Upper lobe of left lung (tissue), 6 donors: ENCODE measurements at regions not wholly inside any gene's neighbourhood (a gene's known extent, or its start where the extent isn't known, plus 50 kb on each side); places are given as distances from the start of the nearest gene placed in this dataset.

Experiments used
- ATAC-seq, 2 donors: fragments of 200-7000 bp; cut with Tn5 transposase; one replicate each; pipeline ENCODE4 v1.9.1; 2022; ENCODE audit warnings: mild to moderate bottlenecking in 2 of 2, moderate library complexity in 2 of 2; ENCODE audit not compliant: low FRiP score in 2 of 2
- DNase-seq, 2 donors: peaks; one replicate each; pipeline ENCODE4 v3.0.0-alpha.2; 2019 to 2020
- H3K27ac ChIP-seq, 4 donors: fragments of 200-600 bp; sonication (generic); one replicate each; pipeline ENCODE4 v1.5.1; 2016 to 2019
- H3K27me3 ChIP-seq, 4 donors: fragments of 200-600 bp; sonication (generic); one replicate each; pipeline ENCODE4 v1.5.1; 2017 to 2019
- H3K36me3 ChIP-seq, 4 donors: fragments of 200-600 bp; sonication (generic); one replicate each; pipeline ENCODE4 v1.5.1; 2016 to 2019
- H3K4me1 ChIP-seq, 4 donors: fragments of 200-600 bp; sonication (generic); one replicate each; pipeline ENCODE4 v1.5.1; 2018 to 2019
- H3K4me3 ChIP-seq, 4 donors: fragments of 200-600 bp; sonication (generic); one replicate each; pipeline ENCODE4 v1.5.1; 2017 to 2019; ENCODE audit warnings: mild to moderate bottlenecking in 2 of 4, moderate library complexity in 1 of 4
- H3K9me3 ChIP-seq, 4 donors: fragments of 200-600 bp; sonication (generic); one replicate each; pipeline ENCODE4 v1.5.1; 2018 to 2019
- CTCF ChIP-seq, 6 experiments: fragments of 450-650 bp in 4 of 6; fragments of 200-600 bp in 2 of 6; sonication (generic) in 2 of 6; IDR thresholded peaks; one replicate each; pipeline ENCODE4 v1.5.1; 2016 to 2019; ENCODE audit warnings: antibody characterized with exemption in 6 of 6
- EP300 ChIP-seq, 4 donors: sonication (generic); formaldehyde crosslinking; IDR thresholded peaks; one replicate each; pipeline ENCODE4 v1.5.1; 2017; ENCODE audit warnings: antibody characterized with exemption in 4 of 4, control low read depth in 2 of 4
- POLR2A ChIP-seq, 4 donors: fragments of 450-650 bp; IDR thresholded peaks; one replicate each; pipeline ENCODE4 v1.5.1; 2016 to 2017; ENCODE audit warnings: antibody characterized with exemption in 4 of 4, mild to moderate bottlenecking in 2 of 4
- POLR2AphosphoS5 ChIP-seq, 2 donors: sonication (generic); formaldehyde crosslinking; IDR thresholded peaks; one replicate each; pipeline ENCODE4 v1.5.1; 2017; ENCODE audit warnings: antibody characterized with exemption in 2 of 2
- WGBS, 2 donors: methylation state at CpG; one replicate each; pipeline ENCODE4 v1.1.5; 2017 to 2018; 5-methylcytosine and 5-hydroxymethylcytosine counted together
- donor health status: DM: no; HTN: no; CAD: no; lungs with moderate emphysema.
- donor health status: DM: no; HTN: yes; CAD: no; lungs with severe emphysema.

- WGBS, 2 donors: 89 to 97% methylated on average over 1 of the region's 1 CpG
- no peaks in the 10 kb centered on the region for H3K27me3 ChIP-seq
- no peak overlapping the region for H3K27ac ChIP-seq
- DNase-seq: no peak
- TF ChIP-seq POLR2AphosphoS5 (IDR thresholded peaks at IDR 0.05) (no peak), POLR2A (IDR thresholded peaks at IDR 0.05) (no peak), EP300 (IDR thresholded peaks at IDR 0.05) (no peak), CTCF (IDR thresholded peaks at IDR 0.05) (no peak)
- H3K36me3 ChIP-seq: no peaks in the 10 kb centered on the region
- H3K4me1 ChIP-seq: no peaks in the 10 kb centered on the region
- no peak overlapping the region for H3K4me3 ChIP-seq
- no peaks in the 10 kb centered on the region for H3K9me3 ChIP-seq
- ATAC-seq: no peak
These were observed 281.0 kb upstream of the KIRREL3 start for GRCh38 chr11:127281534-127281933.

GRCh38 chr11:127275774-127276173 is 275.2 kb upstream of the KIRREL3 start:
- ATAC-seq: no peak
- Histone ChIP-seq H3K27ac (no peak overlapping the region), H3K27me3 (no peaks in the 10 kb centered on the region), H3K36me3 (no peaks in the 10 kb centered on the region), H3K4me1 (no peaks in the 10 kb centered on the region), H3K4me3 (no peak overlapping the region), H3K9me3 (no peaks in the 10 kb centered on the region)
- peak in 1 of 2 donors; percentile 8 for DNase-seq
- WGBS, 2 donors: 46 to 52% methylated on average over 6 to 9 of the region's 9 CpGs
- TF ChIP-seq CTCF (IDR thresholded peaks at IDR 0.05) (no peak), POLR2AphosphoS5 (IDR thresholded peaks at IDR 0.05) (no peak), POLR2A (IDR thresholded peaks at IDR 0.05) (no peak), EP300 (IDR thresholded peaks at IDR 0.05) (no peak)

GRCh38 chr11:127274328-127274676 is 273.7 kb upstream of the KIRREL3 start:
- H3K27me3 ChIP-seq: no peaks in the 10 kb centered on the region
- DNase-seq (no peak), ATAC-seq (no peak)
- TF ChIP-seq EP300 (IDR thresholded peaks at IDR 0.05): no peak
- TF ChIP-seq POLR2AphosphoS5 (IDR thresholded peaks at IDR 0.05): no peak
- H3K27ac ChIP-seq: no peak overlapping the region
- no peak overlapping the region for H3K4me3 ChIP-seq
- WGBS, 2 donors: 91 to 95% methylated on average over 1 of the region's 1 CpG
- no peaks in the 10 kb centered on the region for H3K36me3 ChIP-seq
- H3K4me1 ChIP-seq: no peaks in the 10 kb centered on the region
- no peaks in the 10 kb centered on the region for H3K9me3 ChIP-seq

- 79 to 84% methylated on average over 5 of the region's 5 CpGs for WGBS, 2 donors
- H3K4me1 ChIP-seq: no peaks in the 10 kb centered on the region
- no peak for DNase-seq
- no peaks in the 10 kb centered on the region for H3K27me3 ChIP-seq
- no peaks in the 10 kb centered on the region for H3K9me3 ChIP-seq
- no peaks in the 10 kb centered on the region for H3K36me3 ChIP-seq
- no peak overlapping the region for H3K27ac ChIP-seq
- TF ChIP-seq CTCF (IDR thresholded peaks at IDR 0.05) (no peak), POLR2A (IDR thresholded peaks at IDR 0.05) (no peak), POLR2AphosphoS5 (IDR thresholded peaks at IDR 0.05) (no peak), EP300 (IDR thresholded peaks at IDR 0.05) (no peak)
- H3K4me3 ChIP-seq: no peak overlapping the region
- no peak for ATAC-seq
These were observed 273.2 kb upstream of the KIRREL3 start for GRCh38 chr11:127273593-127274327.

- 27 to 51% methylated on average over 2 of the region's 2 CpGs for WGBS, 2 donors
- H3K9me3 ChIP-seq: no peaks in the 10 kb centered on the region
- no peaks in the 10 kb centered on the region for H3K36me3 ChIP-seq
- ATAC-seq (no peak), DNase-seq (no peak)
- no peak overlapping the region for H3K27ac ChIP-seq
- TF ChIP-seq POLR2AphosphoS5 (IDR thresholded peaks at IDR 0.05): no peak
- no peak for TF ChIP-seq EP300 (IDR thresholded peaks at IDR 0.05)
- no peak for TF ChIP-seq CTCF (IDR thresholded peaks at IDR 0.05)
- no peak for TF ChIP-seq POLR2A (IDR thresholded peaks at IDR 0.05)
- no peak overlapping the region for H3K4me3 ChIP-seq
- H3K27me3 ChIP-seq: no peaks in the 10 kb centered on the region
- H3K4me1 ChIP-seq: no peaks in the 10 kb centered on the region
These were observed 270.3 kb upstream of the KIRREL3 start for GRCh38 chr11:127270851-127271250.
